PC-9 (cell line): ENCODE measurements at regions not wholly inside any gene's neighbourhood (a gene's known extent, or its start where the extent isn't known, plus 50 kb on each side); places are given as distances from the start of the nearest gene placed in this dataset.

Experiments
- BruUV-seq: library from RNA; stranded (reverse); fragments of 400-500 nt; replicated peaks from 2 replicates; lab custom pipeline; 2021; lab: Mats Ljungman, UMichigan
- CTCF ChIA-PET: fragments of 300-600 bp; sonication (Branson Sonifier 250); formaldehyde crosslinking; loops from one replicate; lab custom pipeline; 2022; ENCODE audit warnings: antibody characterized with exemption; lab: Charles Lee
- POLR2A ChIA-PET: fragments of 300-600 bp; sonication (Branson Sonifier 250); formaldehyde crosslinking; loops from one replicate; lab custom pipeline; 2022; ENCODE audit warnings: antibody characterized with exemption; ENCODE audit not compliant: unreplicated experiment; lab: Charles Lee
- DNase-seq, 2 experiments: peaks; one replicate each; pipeline versions ENCODE4 v3.0.0 to v3.0.0-alpha.2; 2015 to 2022; ENCODE audit warnings: mixed read lengths in 1 of 2
- H2AFZ ChIP-seq: fragments of 200-600 bp; sonication (generic); 2 replicates; pipeline ENCODE4 v1.8.1; 2017; ENCODE audit warnings: antibody characterized with exemption
- H3F3A ChIP-seq: fragments of 200-600 bp; sonication (generic); 2 replicates; pipeline ENCODE4 v1.8.1; 2017; ENCODE audit warnings: antibody characterized with exemption, mild to moderate bottlenecking, low read depth; ENCODE audit not compliant: insufficient read depth
- H3K27ac ChIP-seq: fragments of 200-600 bp; sonication (generic); 2 replicates; pipeline ENCODE4 v1.6.1; 2016; ENCODE audit warnings: mixed run types
- H3K27me3 ChIP-seq: fragments of 200-600 bp; sonication (generic); 2 replicates; pipeline ENCODE4 v1.6.1; 2016; ENCODE audit warnings: low read depth, mixed run types; ENCODE audit not compliant: insufficient read depth
- H3K36me3 ChIP-seq: fragments of 200-600 bp; sonication (generic); 2 replicates; pipeline ENCODE4 v1.6.1; 2016; ENCODE audit warnings: low read depth, mixed run types
- H3K4me1 ChIP-seq: fragments of 200-600 bp; sonication (generic); replicated peaks from 2 replicates; pipeline ENCODE4 v1.6.1; 2016; ENCODE audit warnings: mixed run types; ENCODE audit not compliant: insufficient read depth
- H3K4me2 ChIP-seq: fragments of 200-600 bp; sonication (generic); 2 replicates; pipeline ENCODE4 v1.6.1; 2017; ENCODE audit warnings: mixed run types
- H3K4me3 ChIP-seq: fragments of 200-600 bp; sonication (generic); 2 replicates; pipeline ENCODE4 v1.6.1; 2016; ENCODE audit warnings: mixed run types
- H3K79me2 ChIP-seq: fragments of 200-600 bp; sonication (generic); 2 replicates; pipeline ENCODE4 v1.6.1; 2017; ENCODE audit warnings: low read depth, mixed run types
- H3K9me2 ChIP-seq: fragments of 200-600 bp; sonication (generic); 2 replicates; pipeline ENCODE4 v1.8.1; 2017; ENCODE audit warnings: mild to moderate bottlenecking; ENCODE audit not compliant: insufficient read depth
- H3K9me3 ChIP-seq: fragments of 200-600 bp; sonication (generic); 2 replicates; pipeline ENCODE4 v1.8.1; 2016; ENCODE audit warnings: low read depth; ENCODE audit not compliant: insufficient read depth
- H4K20me1 ChIP-seq: fragments of 200-600 bp; sonication (generic); 2 replicates; pipeline ENCODE4 v1.8.1; 2017; ENCODE audit not compliant: insufficient read depth
- EZH2 ChIP-seq: fragments of 200-600 bp; sonication (generic); IDR thresholded peaks from 2 replicates; pipeline ENCODE4 v1.8.0; 2017; ENCODE audit warnings: antibody characterized with exemption, low read depth
- intact Hi-C: fragments of 100-400 bp; cut with micrococcal nuclease; formaldehyde crosslinking; loops from one replicate; pipeline ENCODE4 v1.10.0; 2022; ENCODE audit not compliant: unreplicated experiment
- TF ChIP-seq, protein P1 (sequence below): fragments of 200-600 bp; sonication (generic); conservative IDR thresholded peaks from 2 replicates; pipeline ENCODE4 v1.6.1; 2017; ENCODE audit warnings: mixed run types, antibody characterized with exemption, mild to moderate bottlenecking, moderate library complexity

DNA sequence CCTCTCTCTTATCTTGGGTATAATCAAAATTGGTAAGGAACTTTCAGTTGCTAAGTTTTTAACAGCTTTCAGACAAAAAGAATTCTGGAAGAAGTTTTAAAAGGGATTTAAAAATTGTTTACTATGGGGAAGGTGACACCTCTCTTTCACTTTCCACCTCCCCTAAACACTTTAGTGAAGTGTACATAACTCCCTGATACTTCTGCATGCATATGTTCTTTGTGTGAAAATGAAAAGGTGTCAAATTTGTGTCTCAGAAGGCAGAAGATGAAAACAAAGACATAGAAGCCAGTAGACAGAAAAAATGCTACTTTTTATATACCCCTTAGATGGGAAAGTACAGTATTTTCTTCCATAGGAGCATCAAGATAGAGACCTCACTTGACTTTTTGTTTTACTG is 117.8 kb downstream of the TMEM26 start:
- Histone ChIP-seq H3K4me3 (no peak overlapping the region), H3K9me2 (no peaks in the 10 kb centered on the region), H3K27ac (no peak overlapping the region), H3F3A (no peaks in the 10 kb centered on the region), H2AFZ (no peak overlapping the region), H4K20me1 (no peaks in the 10 kb centered on the region), H3K9me3 (no peaks in the 10 kb centered on the region), H3K4me1 (no peaks in the 10 kb centered on the region), H3K36me3 (no peaks in the 10 kb centered on the region), H3K27me3 (no peaks in the 10 kb centered on the region), H3K79me2 (no peaks in the 10 kb centered on the region), H3K4me2 (no peak overlapping the region)
- ChIA-PET CTCF (no interaction called here), POLR2A (no interaction called here)
- no peak for DNase-seq
- TF ChIP-seq, protein P1, sequence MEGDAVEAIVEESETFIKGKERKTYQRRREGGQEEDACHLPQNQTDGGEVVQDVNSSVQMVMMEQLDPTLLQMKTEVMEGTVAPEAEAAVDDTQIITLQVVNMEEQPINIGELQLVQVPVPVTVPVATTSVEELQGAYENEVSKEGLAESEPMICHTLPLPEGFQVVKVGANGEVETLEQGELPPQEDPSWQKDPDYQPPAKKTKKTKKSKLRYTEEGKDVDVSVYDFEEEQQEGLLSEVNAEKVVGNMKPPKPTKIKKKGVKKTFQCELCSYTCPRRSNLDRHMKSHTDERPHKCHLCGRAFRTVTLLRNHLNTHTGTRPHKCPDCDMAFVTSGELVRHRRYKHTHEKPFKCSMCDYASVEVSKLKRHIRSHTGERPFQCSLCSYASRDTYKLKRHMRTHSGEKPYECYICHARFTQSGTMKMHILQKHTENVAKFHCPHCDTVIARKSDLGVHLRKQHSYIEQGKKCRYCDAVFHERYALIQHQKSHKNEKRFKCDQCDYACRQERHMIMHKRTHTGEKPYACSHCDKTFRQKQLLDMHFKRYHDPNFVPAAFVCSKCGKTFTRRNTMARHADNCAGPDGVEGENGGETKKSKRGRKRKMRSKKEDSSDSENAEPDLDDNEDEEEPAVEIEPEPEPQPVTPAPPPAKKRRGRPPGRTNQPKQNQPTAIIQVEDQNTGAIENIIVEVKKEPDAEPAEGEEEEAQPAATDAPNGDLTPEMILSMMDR = no peak
- no peak for TF ChIP-seq EZH2
- intact Hi-C loops = no loop called here
- BruUV-seq = no TSS peak

DNA sequence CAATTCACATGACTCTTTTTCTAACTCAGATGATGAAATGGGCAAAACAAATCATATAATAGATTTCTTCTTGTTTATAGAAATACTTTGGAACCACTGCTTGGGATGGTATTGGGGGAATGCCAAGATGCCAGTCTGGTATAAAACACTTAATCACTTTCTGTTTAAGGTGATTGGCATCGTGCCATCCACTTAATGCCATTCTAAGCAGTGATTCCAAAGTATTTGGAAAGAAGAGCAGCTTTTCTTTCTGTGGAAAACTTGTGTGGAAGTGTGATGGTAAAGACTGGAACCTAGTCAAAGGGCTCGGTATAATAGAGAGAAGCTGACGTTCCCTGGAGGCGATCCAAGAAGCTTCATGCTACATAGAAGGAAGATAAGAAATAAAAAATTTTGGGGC is 120.6 kb downstream of the TMEM26 start:
- ChIA-PET CTCF (no interaction called here), POLR2A (no interaction called here)
- intact Hi-C loops = no loop called here
- no peaks in the 10 kb centered on the region for H3K27me3 ChIP-seq
- no peak overlapping the region for H3K27ac ChIP-seq
- no peaks in the 10 kb centered on the region for H3F3A ChIP-seq
- H4K20me1 ChIP-seq = no peaks in the 10 kb centered on the region
- H3K4me1 ChIP-seq = no peaks in the 10 kb centered on the region
- no TSS peak for BruUV-seq
- no peaks in the 10 kb centered on the region for H3K79me2 ChIP-seq
- H2AFZ ChIP-seq = no peak overlapping the region
- TF ChIP-seq, protein P1 = no peak
- no peak for TF ChIP-seq EZH2
- H3K9me2 ChIP-seq = peaks cover 5% of the 10 kb centered on the region; the same call in 1 of the 2 replicates
- no peaks in the 10 kb centered on the region; the same call in 1 of the 2 replicates for H3K9me3 ChIP-seq
- no peak overlapping the region for H3K4me2 ChIP-seq
- H3K4me3 ChIP-seq = no peak overlapping the region
- H3K36me3 ChIP-seq = no peaks in the 10 kb centered on the region
- no peak for DNase-seq

DNA sequence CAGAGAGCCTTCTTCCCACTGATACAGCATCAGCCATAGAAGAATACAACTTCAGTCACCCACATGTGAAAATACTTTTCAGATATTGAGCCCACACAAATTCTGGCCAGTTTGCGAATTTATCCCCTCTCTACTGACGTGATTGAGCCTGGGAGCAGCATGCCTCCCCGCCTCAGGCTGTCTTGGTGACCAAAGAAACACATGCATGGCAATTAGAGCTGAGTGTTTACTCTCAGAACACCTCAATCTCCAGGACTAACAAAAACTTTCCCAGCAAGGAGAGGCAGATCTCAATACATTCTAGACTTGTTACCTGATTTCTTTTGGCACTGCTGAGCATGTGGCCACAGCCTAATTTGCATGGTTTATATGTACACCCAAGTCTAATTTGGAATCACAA is 122.5 kb downstream of the TMEM26 start:
- Histone ChIP-seq H3F3A (no peaks in the 10 kb centered on the region), H3K36me3 (no peaks in the 10 kb centered on the region), H3K27me3 (no peaks in the 10 kb centered on the region), H3K4me1 (no peaks in the 10 kb centered on the region), H3K4me3 (no peak overlapping the region), H3K9me2 (peaks cover 5% of the 10 kb centered on the region; the same call in 1 of the 2 replicates), H3K27ac (no peak overlapping the region), H4K20me1 (no peaks in the 10 kb centered on the region), H3K4me2 (no peak overlapping the region), H2AFZ (no peak overlapping the region), H3K79me2 (no peaks in the 10 kb centered on the region), H3K9me3 (no peaks in the 10 kb centered on the region; the same call in 1 of the 2 replicates)
- ChIA-PET CTCF (no interaction called here), POLR2A (no interaction called here)
- BruUV-seq = no TSS peak
- intact Hi-C loops = no loop called here
- no peak for DNase-seq
- TF ChIP-seq, protein P1 = no peak
- no peak for TF ChIP-seq EZH2
